Activated CD4-positive, alpha-beta T cell treated with anti-CD3 and anti-CD28 coated beads for 4 hours (primary cell): ENCODE measurements at regions not wholly inside any gene's neighbourhood (a gene's known extent, or its start where the extent isn't known, plus 50 kb on each side); places are given as distances from the start of the nearest gene placed in this dataset.

Experiments used
- DNase-seq, 2 donors: peaks; one replicate each; pipeline ENCODE4 v3.0.0-alpha.2; 2020

DNA sequence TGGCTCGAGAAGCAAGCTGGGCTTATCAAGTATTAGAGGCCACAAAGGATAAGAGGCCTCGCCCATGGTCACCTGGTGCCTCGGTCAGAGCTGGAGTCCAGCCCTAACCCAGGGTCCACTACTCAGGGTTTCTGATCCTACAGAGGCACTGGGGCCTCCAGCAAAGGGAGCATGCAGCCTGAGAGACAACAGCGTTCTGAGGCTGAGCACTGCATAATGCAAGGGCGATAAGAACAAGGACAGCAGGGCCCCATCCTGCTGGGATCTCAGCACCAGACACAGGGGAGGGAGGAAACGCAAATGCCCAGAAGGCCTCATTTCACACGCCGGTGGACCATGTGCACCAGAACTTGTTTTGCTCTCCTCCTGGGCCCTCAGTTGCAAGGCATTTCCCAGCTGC is 63.0 kb downstream of the C5orf15 start:
- no peak for DNase-seq

DNA sequence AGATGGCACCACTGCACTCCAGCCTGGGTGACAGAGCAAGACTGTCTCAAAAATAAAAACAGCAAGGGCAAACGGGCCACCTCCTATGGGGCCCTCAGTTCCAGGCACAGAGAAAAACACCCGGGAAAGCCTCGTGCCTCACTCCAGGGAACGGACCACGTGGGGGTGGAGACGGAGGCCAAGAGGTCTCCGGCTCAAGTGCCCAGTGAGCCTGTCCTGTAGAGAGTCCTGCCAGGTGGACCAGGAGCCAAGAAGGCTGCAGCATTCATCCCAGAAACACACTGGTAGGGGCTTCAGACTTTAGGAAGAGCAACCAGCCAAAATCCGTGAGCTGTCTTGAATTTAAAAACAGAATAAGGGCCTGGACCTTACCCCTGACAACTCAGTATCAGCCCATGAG is 63.8 kb downstream of the C5orf15 start:
- DNase-seq = no peak

GRCh38 chr5:133902511-133903118 is 65.8 kb downstream of the C5orf15 start:
- DNase-seq = no peak

DNA sequence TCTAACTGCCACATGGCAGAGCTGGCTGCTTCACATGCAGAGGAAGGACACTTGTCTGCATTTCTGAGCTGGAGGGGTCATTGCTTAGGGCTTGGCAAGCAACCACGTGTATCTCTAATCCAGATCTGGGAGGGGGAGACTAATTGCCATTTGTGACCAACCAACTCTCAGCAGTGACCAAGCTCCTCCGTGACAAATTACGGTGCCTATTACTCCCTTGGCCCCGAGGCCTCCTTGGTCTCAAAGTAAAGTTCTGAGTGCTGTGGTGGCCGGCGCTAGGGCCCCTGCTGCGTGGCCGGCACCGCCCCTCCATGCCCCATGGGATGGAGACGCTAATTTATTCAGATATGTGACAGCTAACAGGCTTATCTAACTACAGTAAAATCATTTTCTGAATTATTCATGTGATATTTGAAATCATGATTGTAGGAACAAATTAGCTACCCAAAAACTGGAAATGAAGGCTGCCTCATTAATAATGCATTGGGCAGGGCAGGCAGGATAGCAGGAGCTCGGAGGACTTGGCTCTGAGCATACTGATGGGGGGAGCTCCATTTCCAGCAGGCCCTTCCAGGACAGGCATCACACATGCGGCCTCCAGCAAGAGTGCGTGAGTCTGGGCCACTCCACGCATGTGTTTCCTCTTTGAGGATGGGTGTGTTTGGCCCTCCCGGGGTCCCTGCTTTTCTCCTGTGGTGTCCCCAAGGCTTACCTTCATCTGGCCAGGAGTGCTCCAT is 67.7 kb downstream of the C5orf15 start:
- no peak for DNase-seq

DNA sequence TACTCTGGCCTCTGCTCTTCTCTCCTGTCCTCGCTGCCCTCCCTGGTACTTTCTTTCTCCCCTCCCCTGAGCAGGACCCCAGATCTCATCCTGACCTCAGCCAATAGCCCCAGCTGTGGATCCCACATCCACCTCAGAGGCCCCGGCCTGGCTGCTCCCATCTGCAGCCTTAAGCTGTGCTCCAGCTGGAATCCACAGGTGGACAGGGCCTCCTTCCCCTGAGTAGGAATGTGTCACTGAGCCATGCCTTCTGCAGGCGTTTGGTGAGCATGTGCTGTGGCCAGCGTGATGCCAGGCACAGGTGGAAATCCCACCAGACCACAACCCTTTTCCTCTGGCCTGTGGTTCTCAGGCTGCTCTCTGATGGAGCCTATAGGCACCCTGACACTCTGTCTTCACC is 68.9 kb downstream of the C5orf15 start:
- DNase-seq = no peak

- DNase-seq = no peak
Observed at GRCh38 chr5:133898440-133898839, 70.0 kb downstream of the C5orf15 start.

DNA sequence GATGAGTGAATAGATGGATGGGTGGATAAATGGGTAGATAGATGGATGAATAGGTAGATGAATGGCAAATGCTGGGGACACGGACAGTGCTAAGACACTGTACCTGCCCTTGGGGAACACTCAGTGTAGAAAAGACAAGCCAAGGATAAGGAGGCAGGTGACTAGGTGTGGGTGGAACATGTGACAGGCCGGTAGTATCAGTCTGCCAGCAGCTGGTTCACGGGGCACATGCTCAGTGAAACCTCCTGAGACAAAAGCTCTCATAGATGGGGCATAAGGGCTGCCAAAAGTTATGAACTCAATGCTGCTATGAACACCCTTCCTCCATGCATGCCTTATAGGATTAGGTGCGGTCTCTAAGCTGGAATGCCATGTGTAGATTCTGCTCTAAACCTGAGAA is 71.0 kb downstream of the C5orf15 start:
- no peak for DNase-seq

- DNase-seq = no peak
Observed at GRCh38 chr5:133896873-133897272, 71.6 kb downstream of the C5orf15 start.

DNA sequence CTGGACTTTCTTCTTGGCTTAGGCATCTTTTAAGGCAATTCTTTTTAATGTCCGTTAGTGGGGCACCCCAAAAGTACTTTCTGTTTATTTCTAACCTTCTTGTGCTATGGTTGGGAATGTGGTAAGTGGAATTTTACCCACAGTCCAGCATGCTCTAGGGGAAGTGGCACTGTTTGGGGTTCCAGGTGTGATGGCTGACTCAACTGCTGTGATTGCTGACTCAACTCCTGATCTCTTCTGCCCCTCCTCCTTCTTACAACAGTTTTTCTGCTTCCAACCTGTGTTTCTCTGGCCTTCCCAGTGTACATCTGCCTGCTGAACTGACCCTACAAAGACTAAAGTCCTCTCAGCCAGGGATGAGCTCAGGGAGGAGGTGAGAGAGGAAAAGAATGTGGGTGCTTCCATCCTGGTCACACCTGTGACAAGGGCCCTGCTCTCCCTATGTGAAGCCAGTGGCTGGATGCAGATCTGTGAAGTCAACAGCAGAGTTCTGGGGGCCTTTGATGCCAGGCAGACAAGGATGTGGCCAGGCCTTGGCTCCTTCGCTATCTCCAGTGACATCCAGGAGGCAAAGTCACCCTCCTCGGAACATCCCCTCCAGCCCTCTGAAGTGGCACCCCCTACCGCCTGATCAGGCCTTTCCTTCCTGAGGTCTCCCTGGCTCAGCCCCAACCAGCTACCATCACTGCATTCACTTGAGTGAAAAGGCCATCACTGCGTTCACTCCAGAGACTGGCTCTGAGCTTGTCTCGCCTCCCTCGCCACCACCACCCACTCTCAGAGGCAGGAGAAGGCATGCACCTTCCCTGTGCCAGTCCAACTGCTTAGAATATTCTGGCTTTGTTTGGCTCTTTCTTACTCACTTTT is 72.2 kb downstream of the C5orf15 start:
- DNase-seq = no peak

- no peak for DNase-seq
Observed at GRCh38 chr5:133894143-133894542, 74.3 kb downstream of the C5orf15 start.

- DNase-seq = no peak
Observed at GRCh38 chr5:133892774-133893173, 75.7 kb downstream of the C5orf15 start.

GRCh38 chr5:133892306-133892705 is 76.1 kb downstream of the C5orf15 start:
- no peak for DNase-seq

GRCh38 chr5:133891390-133891789 is 77.0 kb downstream of the C5orf15 start:
- no peak for DNase-seq

GRCh38 chr5:133890776-133891280 is 77.6 kb downstream of the C5orf15 start:
- DNase-seq = no peak

- DNase-seq = no peak
Observed at GRCh38 chr5:133890314-133890713, 78.1 kb downstream of the C5orf15 start.

GRCh38 chr5:133889271-133889905 is 79.0 kb downstream of the C5orf15 start:
- DNase-seq = no peak

DNA sequence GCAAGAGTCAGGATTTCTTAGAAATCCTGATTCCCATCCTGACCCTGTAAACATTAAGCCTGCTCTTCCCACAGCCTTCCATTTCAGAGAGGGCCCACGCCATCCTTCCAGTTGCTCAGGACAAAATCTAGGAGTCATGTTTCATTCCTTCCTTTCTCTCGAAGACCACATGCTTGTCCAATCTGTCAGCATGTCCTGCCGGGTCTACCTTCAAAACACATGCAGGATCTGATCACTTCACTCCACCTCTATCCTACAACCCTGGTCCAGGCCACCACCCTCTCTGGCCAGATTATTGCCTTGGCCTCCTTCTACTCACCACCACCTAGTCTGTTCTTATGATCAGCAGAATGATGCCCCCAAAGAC is 79.8 kb downstream of the C5orf15 start:
- no peak for DNase-seq

DNA sequence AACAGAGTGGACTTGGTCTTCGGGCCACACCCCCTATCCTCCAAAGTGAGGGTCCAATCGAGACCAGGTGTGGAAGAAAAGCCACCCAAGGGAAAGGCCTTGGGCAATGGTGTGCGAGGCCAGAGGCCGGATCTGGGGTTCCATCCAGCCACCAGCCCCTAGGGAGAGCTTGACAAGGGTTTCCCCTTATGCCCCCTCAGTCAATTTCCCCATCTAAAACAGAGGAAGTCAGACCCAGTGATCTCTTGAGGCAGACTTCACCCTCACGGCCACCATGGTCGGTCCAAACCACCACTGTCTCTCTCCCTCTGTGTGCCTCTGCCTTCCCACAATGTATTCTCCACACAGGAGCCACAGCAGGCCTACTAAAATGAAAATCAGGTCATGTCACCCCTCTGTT is 82.9 kb downstream of the C5orf15 start:
- DNase-seq = no peak

DNA sequence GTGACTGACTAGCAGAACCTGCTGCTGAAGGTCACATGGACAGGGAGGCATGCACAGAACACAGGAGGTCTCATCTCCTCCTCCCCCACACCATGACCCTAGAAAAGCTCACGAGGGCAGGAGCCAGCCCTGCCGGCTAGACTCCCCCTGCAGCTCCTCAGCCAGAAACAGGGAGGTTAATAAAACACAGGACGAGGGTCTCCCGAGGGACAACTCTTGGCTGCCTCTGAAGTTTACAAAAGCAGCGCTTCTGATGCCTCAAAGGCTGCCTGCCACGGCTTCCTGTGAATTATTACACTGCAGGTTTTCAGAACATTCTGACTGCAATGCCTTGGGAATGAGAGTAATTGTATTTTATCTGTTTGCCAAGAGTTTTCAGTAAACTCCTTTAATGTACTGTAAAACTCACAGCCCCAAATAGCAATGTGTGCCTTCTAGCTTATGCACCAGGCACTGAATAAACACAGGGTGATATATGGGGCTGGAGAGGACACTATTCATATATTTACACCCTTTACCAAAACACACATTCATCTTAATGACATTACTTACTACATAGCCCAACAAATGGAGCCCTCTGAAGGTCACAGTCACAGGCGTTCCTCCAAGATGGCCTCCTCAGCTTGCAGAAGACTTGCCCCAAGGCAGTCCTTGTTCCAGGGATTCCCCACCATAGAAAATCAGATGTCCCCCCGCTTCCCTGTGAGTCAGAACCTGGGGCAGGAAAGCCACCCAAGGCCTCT is 83.7 kb downstream of the C5orf15 start:
- no peak for DNase-seq

DNA sequence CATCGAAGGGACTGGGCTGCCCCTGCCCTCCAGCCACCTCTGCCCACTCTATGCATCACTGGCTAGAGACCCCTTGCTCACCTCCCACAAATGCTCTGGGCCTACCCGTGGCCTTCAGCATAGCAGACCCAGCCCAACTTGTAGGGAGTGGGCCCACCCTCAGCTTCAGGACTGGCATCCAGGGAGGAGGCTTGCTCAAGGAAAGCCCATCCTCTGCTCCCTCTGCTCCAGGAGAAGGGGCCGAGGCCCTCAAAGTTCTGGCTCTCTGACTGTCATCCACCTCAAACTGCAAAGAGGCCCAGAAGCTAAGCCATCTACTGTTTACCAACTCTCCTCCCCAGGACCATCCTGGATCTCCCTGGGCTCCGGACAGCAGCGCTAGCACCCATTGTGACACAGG is 84.5 kb downstream of the C5orf15 start:
- DNase-seq = no peak

GRCh38 chr5:133882846-133883245 is 85.6 kb downstream of the C5orf15 start:
- DNase-seq = no peak

DNA sequence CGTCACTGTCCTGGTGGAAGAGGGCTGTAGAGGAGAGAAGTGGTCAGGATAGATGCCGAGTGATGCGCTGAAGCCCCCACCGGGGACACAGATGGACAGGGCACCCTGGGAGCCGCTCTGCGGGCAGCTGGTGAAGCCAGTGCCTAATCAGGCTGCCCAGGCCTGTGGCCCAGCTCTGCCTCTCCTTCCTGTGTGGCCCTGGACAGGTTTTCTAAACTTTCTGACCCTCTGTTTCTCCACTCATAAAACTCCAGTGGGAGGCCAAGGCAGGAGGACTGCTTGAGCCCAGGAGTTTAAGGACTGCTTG is 86.1 kb downstream of the C5orf15 start:
- DNase-seq = no peak
